ENCODE measurements at regions not wholly inside any gene's neighbourhood (a gene's known extent, or its start where the extent isn't known, plus 50 kb on each side); places are given as distances from the start of the nearest gene placed in this dataset.

DNA sequence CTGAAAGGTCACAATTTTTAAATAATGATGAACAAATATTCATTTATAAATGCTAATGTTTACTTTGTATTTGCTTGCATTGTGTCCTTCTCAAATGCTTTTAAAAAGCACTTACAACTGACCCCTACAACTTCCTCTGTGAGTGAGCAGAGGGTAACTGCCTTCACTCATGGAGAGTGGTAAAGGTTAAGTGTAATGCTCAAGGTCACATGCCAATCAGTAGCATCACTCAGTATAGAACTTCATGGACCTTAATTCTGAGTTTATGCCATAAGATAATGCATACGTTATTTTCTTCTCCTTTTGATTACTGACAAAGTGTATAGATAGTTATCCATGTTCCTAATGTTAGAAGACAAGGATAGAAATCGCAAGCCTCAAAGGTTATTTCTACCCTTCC is 91.8 kb upstream of the SERTAD2 start:
- TF ChIP-seq, protein P1, sequence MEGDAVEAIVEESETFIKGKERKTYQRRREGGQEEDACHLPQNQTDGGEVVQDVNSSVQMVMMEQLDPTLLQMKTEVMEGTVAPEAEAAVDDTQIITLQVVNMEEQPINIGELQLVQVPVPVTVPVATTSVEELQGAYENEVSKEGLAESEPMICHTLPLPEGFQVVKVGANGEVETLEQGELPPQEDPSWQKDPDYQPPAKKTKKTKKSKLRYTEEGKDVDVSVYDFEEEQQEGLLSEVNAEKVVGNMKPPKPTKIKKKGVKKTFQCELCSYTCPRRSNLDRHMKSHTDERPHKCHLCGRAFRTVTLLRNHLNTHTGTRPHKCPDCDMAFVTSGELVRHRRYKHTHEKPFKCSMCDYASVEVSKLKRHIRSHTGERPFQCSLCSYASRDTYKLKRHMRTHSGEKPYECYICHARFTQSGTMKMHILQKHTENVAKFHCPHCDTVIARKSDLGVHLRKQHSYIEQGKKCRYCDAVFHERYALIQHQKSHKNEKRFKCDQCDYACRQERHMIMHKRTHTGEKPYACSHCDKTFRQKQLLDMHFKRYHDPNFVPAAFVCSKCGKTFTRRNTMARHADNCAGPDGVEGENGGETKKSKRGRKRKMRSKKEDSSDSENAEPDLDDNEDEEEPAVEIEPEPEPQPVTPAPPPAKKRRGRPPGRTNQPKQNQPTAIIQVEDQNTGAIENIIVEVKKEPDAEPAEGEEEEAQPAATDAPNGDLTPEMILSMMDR (IDR thresholded peaks at IDR 0.05): no peak
- TF ChIP-seq POLR2AphosphoS5 (IDR thresholded peaks at IDR 0.05): no peak
- no peak for TF ChIP-seq POLR2A (IDR thresholded peaks at IDR 0.05)
